Caco-2 (cell line): ENCODE measurements at regions not wholly inside any gene's neighbourhood (a gene's known extent, or its start where the extent isn't known, plus 50 kb on each side); places are given as distances from the start of the nearest gene placed in this dataset.
"Not testable (repeated sequence)": the region's sequence is repeated elsewhere in the genome, so short reads cannot be mapped to it uniquely, and the experiment has no call there.

Experiments
- BruUV-seq: library from RNA; stranded (reverse); fragments of 400-500 nt; replicated peaks from 2 replicates; lab custom pipeline; 2021; lab: Mats Ljungman, UMichigan
- CTCF ChIA-PET: fragments of 300-600 bp; sonication (Branson Sonifier 250); formaldehyde crosslinking; loops from one replicate; lab custom pipeline; 2022; ENCODE audit warnings: antibody characterized with exemption; lab: Charles Lee
- POLR2A ChIA-PET: fragments of 300-600 bp; sonication (Branson Sonifier 250); formaldehyde crosslinking; loops from one replicate; lab custom pipeline; 2022; ENCODE audit warnings: antibody characterized with exemption; lab: Charles Lee
- DNase-seq, 2 experiments: peaks; one replicate each; pipeline versions ENCODE4 v3.0.0 to v3.0.0-alpha.2; 2020 to 2022
- H3K27me3 ChIP-seq: replicated peaks from 2 replicates; pipeline ENCODE4 v1.6.0; 2011; ENCODE audit warnings: low read length; ENCODE audit not compliant: control insufficient read depth, insufficient read depth
- H3K36me3 ChIP-seq: 2 replicates; pipeline ENCODE4 v1.5.1; 2011; ENCODE audit warnings: low read length; ENCODE audit not compliant: control insufficient read depth, insufficient read depth
- H3K4me1 ChIP-seq: fragments of 250-450 bp; sonication (Bioruptor Pico); 2 replicates; pipeline ENCODE4 v1.5.1; 2020; ENCODE audit warnings: mild to moderate bottlenecking
- H3K4me3 ChIP-seq: 2 replicates; pipeline ENCODE4 v1.5.1; 2011; ENCODE audit warnings: low read depth, mild to moderate bottlenecking, control low read depth, low read length
- H3K9me3 ChIP-seq: fragments of 250-450 bp; sonication (Bioruptor Pico); 2 replicates; pipeline ENCODE4 v1.5.1; 2020; ENCODE audit warnings: mild to moderate bottlenecking, moderate library complexity
- H3K27ac Mint-ChIP-seq: one replicate; pipeline ENCODE4 v1.8.0; 2022; ENCODE audit warnings: mixed read lengths; ENCODE audit not compliant: unreplicated experiment
- H3K27me3 Mint-ChIP-seq: one replicate; pipeline ENCODE4 v1.8.0; 2022; ENCODE audit warnings: mixed read lengths; ENCODE audit not compliant: insufficient read depth, unreplicated experiment
- H3K36me3 Mint-ChIP-seq: one replicate; pipeline ENCODE4 v1.8.0; 2022; ENCODE audit warnings: mild to moderate bottlenecking, mixed read lengths; ENCODE audit not compliant: insufficient read depth, unreplicated experiment
- H3K4me1 Mint-ChIP-seq: one replicate; pipeline ENCODE4 v1.8.0; 2022; ENCODE audit warnings: low read depth, mixed read lengths; ENCODE audit not compliant: unreplicated experiment
- H3K4me3 Mint-ChIP-seq: one replicate; pipeline ENCODE4 v1.8.0; 2022; ENCODE audit warnings: mild to moderate bottlenecking, moderate library complexity, mixed read lengths; ENCODE audit not compliant: unreplicated experiment
- H3K9me3 Mint-ChIP-seq: one replicate; pipeline ENCODE4 v1.8.0; 2022; ENCODE audit warnings: mixed read lengths; ENCODE audit not compliant: unreplicated experiment
- intact Hi-C: fragments of 100-400 bp; cut with micrococcal nuclease; formaldehyde crosslinking; loops from one replicate; pipeline ENCODE4 v1.10.0; 2022; ENCODE audit not compliant: unreplicated experiment
- TF ChIP-seq, protein P1 (sequence below), 2 experiments: fragments of 200-600 bp in 1 of 2; IDR thresholded peaks; 1 replicate in 1 of 2; 2 replicates in 1 of 2; pipeline versions ENCODE4 v1.5.1 to v1.8.0; 2011 to 2022; ENCODE audit warnings: antibody characterized with exemption in 1 of 2, control low read depth in 1 of 2, inconsistent platforms in 1 of 2, low read depth in 1 of 2, low read length in 1 of 2, mild to moderate bottlenecking in 1 of 2, moderate library complexity in 1 of 2; ENCODE audit not compliant: insufficient read depth in 1 of 2, severe bottlenecking in 1 of 2, unreplicated experiment in 1 of 2

- POLR2A ChIA-PET: no interaction called here
- Histone ChIP-seq H3K9me3 (no peaks in the 10 kb centered on the region; the same call in 1 of the 2 replicates), H3K36me3 (no peaks in the 10 kb centered on the region), H3K27me3 (no peaks in the 10 kb centered on the region), H3K4me1 (no peaks in the 10 kb centered on the region), H3K4me3 (no peak overlapping the region)
- CTCF ChIA-PET: no interaction called here
- TF ChIP-seq, protein P1, sequence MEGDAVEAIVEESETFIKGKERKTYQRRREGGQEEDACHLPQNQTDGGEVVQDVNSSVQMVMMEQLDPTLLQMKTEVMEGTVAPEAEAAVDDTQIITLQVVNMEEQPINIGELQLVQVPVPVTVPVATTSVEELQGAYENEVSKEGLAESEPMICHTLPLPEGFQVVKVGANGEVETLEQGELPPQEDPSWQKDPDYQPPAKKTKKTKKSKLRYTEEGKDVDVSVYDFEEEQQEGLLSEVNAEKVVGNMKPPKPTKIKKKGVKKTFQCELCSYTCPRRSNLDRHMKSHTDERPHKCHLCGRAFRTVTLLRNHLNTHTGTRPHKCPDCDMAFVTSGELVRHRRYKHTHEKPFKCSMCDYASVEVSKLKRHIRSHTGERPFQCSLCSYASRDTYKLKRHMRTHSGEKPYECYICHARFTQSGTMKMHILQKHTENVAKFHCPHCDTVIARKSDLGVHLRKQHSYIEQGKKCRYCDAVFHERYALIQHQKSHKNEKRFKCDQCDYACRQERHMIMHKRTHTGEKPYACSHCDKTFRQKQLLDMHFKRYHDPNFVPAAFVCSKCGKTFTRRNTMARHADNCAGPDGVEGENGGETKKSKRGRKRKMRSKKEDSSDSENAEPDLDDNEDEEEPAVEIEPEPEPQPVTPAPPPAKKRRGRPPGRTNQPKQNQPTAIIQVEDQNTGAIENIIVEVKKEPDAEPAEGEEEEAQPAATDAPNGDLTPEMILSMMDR (IDR thresholded peaks at IDR 0.05; ENCODE audit: insufficient read depth in 1 of 2, low read depth in 1 of 2, low read length in 1 of 2, severe bottlenecking in 1 of 2, unreplicated experiment in 1 of 2): no peak
- no TSS peak for BruUV-seq
- Mint-ChIP-seq H3K9me3 (peaks cover 10% of the 10 kb centered on the region), H3K4me1 (no peaks in the 10 kb centered on the region), H3K4me3 (no peak overlapping the region), H3K27ac (no peak overlapping the region), H3K36me3 (no peaks in the 10 kb centered on the region), H3K27me3 (no peaks in the 10 kb centered on the region)
- DNase-seq: no peak
- intact Hi-C loops: no loop called here
These were observed 51.0 kb upstream of the IRX5 start for GRCh38 chr16:54879681-54880080.

DNA sequence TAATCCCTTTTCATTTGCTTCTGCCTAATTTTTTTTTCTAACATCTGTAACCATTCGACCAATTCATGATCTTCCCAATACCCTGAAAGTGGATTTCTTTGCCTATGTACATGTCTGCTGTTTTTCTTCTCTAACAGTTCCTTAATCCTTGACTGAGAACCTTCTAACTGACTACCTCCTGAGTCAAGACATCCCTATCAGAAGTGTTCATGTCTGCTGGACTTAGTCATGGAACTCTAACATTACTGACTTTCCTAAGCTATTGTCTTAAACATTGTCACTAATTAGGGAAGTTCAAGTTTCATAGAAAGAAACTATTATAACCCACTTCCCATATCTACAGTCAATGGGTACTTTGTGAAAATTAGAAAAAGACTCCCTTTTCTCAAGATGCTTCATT is 52.4 kb upstream of the IRX5 start:
- no peaks in the 10 kb centered on the region for H3K9me3 ChIP-seq
- intact Hi-C loops: no loop called here
- no TSS peak for BruUV-seq

GRCh38 chr16:54875443-54875842 is 55.2 kb upstream of the IRX5 start:
- Mint-ChIP-seq H3K4me1 (no peaks in the 10 kb centered on the region), H3K9me3 (no peaks in the 10 kb centered on the region), H3K4me3 (no peak overlapping the region), H3K36me3 (no peaks in the 10 kb centered on the region), H3K27me3 (no peaks in the 10 kb centered on the region), H3K27ac (no peak overlapping the region)
- intact Hi-C loops: no loop called here
- no peak for DNase-seq
- Histone ChIP-seq H3K27me3 (no peaks in the 10 kb centered on the region), H3K4me3 (no peak overlapping the region), H3K36me3 (no peaks in the 10 kb centered on the region), H3K9me3 (no peaks in the 10 kb centered on the region), H3K4me1 (no peaks in the 10 kb centered on the region)
- ChIA-PET POLR2A (no interaction called here), CTCF (no interaction called here)
- TF ChIP-seq, protein P1 (IDR thresholded peaks at IDR 0.05; ENCODE audit: insufficient read depth in 1 of 2, low read depth in 1 of 2, low read length in 1 of 2, severe bottlenecking in 1 of 2, unreplicated experiment in 1 of 2): no peak
- no TSS peak for BruUV-seq

More for the DNA sequence above, 52.4 kb upstream of the IRX5 start:
- Mint-ChIP-seq H3K9me3 (no peaks in the 10 kb centered on the region), H3K4me1 (no peaks in the 10 kb centered on the region), H3K27ac (no peak overlapping the region), H3K4me3 (no peak overlapping the region), H3K27me3 (no peaks in the 10 kb centered on the region), H3K36me3 (no peaks in the 10 kb centered on the region)
- POLR2A ChIA-PET: no interaction called here
- DNase-seq: no peak
- Histone ChIP-seq H3K4me1 (no peaks in the 10 kb centered on the region), H3K27me3 (no peaks in the 10 kb centered on the region), H3K36me3 (no peaks in the 10 kb centered on the region), H3K4me3 (no peak overlapping the region)
- CTCF ChIA-PET: no interaction called here
- TF ChIP-seq, protein P1 (IDR thresholded peaks at IDR 0.05; ENCODE audit: insufficient read depth in 1 of 2, low read depth in 1 of 2, low read length in 1 of 2, severe bottlenecking in 1 of 2, unreplicated experiment in 1 of 2): no peak

DNA sequence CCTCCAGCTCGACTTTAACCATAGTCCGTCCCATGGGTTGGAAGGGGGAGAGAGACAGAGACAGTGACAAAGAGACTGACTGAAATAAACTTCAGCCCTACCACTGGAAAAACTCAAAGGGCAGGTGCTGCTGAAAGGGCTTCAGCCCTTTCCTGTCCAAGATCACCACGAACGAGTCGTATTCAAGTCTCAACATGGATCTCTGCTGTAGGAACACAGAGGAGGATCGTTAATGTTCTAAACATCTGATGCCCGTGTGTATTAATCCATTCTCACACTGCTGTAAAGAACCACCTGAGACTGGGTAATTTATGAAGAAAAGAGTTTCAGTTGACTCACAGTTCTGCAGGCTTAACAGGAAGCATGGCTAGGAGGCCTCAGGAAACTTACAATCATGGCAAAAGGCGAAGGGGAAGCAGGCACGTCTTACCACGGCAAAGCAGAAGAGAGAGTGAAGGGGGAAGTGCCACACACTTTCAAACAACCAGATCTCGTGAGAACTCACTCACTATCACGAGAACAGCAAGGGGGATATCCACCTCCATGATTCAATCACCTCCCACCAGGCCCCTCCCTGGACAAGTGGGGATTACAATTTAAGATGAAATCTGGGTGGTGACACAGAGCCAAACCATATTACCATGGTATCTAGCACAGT is 56.8 kb upstream of the IRX5 start:
- intact Hi-C loops, POLR2A ChIA-PET, H3K36me3 Mint-ChIP-seq, H3K36me3 ChIP-seq, H3K4me1 Mint-ChIP-seq, H3K9me3 ChIP-seq, H3K27me3 ChIP-seq, H3K9me3 Mint-ChIP-seq, DNase-seq, H3K4me3 Mint-ChIP-seq, H3K4me3 ChIP-seq, H3K27me3 Mint-ChIP-seq, H3K4me1 ChIP-seq, H3K27ac Mint-ChIP-seq, CTCF ChIA-PET, BruUV-seq: not testable (repeated sequence)
